ENCODE measurements at regions not wholly inside any gene's neighbourhood (a gene's known extent, or its start where the extent isn't known, plus 50 kb on each side); places are given as distances from the start of the nearest gene placed in this dataset.

DNA sequence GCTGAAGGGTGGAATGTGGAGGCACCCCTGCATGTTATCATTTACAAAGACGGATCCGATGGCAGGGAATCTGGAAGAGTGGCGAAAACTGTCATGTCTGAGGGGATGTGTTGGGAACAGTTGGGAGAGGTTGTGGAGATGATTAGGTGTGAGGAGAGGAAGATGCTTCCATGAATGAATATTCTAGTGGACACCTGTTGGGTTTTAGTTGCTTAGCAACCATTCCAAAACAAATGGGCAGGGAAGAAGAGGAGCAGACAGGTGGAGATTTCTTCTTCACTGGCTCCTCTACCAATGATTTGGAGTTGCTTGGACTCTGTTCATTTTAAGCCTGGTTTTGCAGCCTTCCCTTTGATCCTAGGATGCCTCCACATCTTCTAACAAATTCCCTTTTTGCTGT, 465.3 kb upstream of the CLINT1 start:
- H3K27me3 Mint-ChIP-seq (ENCODE audit: low read depth in 2 of 2) = no peaks in the 10 kb centered on the region
- Histone ChIP-seq H3K36me3 (ENCODE audit: control insufficient read depth, insufficient read depth, low read length) (no peaks in the 10 kb centered on the region), H3K27me3 (ENCODE audit: control insufficient read depth, insufficient read depth, low read length) (no peaks in the 10 kb centered on the region), H3K9me3 (ENCODE audit: control insufficient read depth, insufficient read depth, low read length) (no peaks in the 10 kb centered on the region), H3K4me3 (ENCODE audit: low read length) (no peak overlapping the region), H3K4me1 (ENCODE audit: control insufficient read depth, insufficient read depth, low read length) (no peaks in the 10 kb centered on the region), H3K27ac (ENCODE audit: low read length) (no peak overlapping the region)
- H3K4me1 Mint-ChIP-seq = no peaks in the 10 kb centered on the region
- TF ChIP-seq, protein P1, sequence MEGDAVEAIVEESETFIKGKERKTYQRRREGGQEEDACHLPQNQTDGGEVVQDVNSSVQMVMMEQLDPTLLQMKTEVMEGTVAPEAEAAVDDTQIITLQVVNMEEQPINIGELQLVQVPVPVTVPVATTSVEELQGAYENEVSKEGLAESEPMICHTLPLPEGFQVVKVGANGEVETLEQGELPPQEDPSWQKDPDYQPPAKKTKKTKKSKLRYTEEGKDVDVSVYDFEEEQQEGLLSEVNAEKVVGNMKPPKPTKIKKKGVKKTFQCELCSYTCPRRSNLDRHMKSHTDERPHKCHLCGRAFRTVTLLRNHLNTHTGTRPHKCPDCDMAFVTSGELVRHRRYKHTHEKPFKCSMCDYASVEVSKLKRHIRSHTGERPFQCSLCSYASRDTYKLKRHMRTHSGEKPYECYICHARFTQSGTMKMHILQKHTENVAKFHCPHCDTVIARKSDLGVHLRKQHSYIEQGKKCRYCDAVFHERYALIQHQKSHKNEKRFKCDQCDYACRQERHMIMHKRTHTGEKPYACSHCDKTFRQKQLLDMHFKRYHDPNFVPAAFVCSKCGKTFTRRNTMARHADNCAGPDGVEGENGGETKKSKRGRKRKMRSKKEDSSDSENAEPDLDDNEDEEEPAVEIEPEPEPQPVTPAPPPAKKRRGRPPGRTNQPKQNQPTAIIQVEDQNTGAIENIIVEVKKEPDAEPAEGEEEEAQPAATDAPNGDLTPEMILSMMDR (IDR thresholded peaks at IDR 0.05) = no peak
- peaks cover 2 to 4% of the 10 kb centered on the region in 2 donors for H3K9me3 Mint-ChIP-seq
- no peak for DNase-seq
- H3K4me3 Mint-ChIP-seq = no peak overlapping the region
- H3K27ac Mint-ChIP-seq = no peak overlapping the region
- no peaks in the 10 kb centered on the region for H3K36me3 Mint-ChIP-seq
- no peak for ATAC-seq
- intact Hi-C loops (cut with micrococcal nuclease) = no loop called here
- WGBS (ENCODE audit: insufficient coverage) = 90% methylated on average over 3 of the region's 3 CpGs

DNA sequence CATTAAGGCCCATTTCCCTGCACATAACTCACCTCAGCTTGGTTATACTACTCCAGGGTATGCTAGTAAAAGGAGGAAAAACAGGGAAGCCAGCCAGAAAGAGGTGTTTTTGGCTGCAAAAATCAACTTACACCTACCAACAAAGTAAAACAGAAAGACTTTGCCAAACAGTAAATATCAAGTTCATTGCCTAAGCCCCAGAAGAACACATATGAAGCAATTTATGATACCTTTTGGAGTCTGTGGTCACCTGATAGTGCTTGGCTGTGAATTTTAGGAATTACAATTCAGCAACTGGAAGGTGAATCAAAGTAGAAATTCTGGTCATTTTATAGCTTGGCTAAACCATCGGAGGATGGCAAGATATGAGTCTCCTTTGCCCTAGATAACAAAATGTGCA, 463.7 kb upstream of the CLINT1 start:
- TF ChIP-seq, protein P1 (IDR thresholded peaks at IDR 0.05) = no peak
- Histone ChIP-seq H3K4me1 (ENCODE audit: control insufficient read depth, insufficient read depth, low read length) (no peaks in the 10 kb centered on the region), H3K27ac (ENCODE audit: low read length) (no peak overlapping the region), H3K9me3 (ENCODE audit: control insufficient read depth, insufficient read depth, low read length) (no peaks in the 10 kb centered on the region), H3K36me3 (ENCODE audit: control insufficient read depth, insufficient read depth, low read length) (no peaks in the 10 kb centered on the region), H3K27me3 (ENCODE audit: control insufficient read depth, insufficient read depth, low read length) (no peaks in the 10 kb centered on the region), H3K4me3 (ENCODE audit: low read length) (no peak overlapping the region)
- H3K9me3 Mint-ChIP-seq = peaks cover 0 to 4% of the 10 kb centered on the region in 2 donors
- ATAC-seq = no peak
- H3K36me3 Mint-ChIP-seq = no peaks in the 10 kb centered on the region
- no peak overlapping the region for H3K4me3 Mint-ChIP-seq
- WGBS (ENCODE audit: insufficient coverage) = 80% methylated on average over 1 of the region's 1 CpG
- no peak overlapping the region for H3K27ac Mint-ChIP-seq
- intact Hi-C loops (cut with micrococcal nuclease) = no loop called here
- no peak for DNase-seq
- no peaks in the 10 kb centered on the region for H3K27me3 Mint-ChIP-seq (ENCODE audit: low read depth in 2 of 2)
- no peaks in the 10 kb centered on the region for H3K4me1 Mint-ChIP-seq

DNA sequence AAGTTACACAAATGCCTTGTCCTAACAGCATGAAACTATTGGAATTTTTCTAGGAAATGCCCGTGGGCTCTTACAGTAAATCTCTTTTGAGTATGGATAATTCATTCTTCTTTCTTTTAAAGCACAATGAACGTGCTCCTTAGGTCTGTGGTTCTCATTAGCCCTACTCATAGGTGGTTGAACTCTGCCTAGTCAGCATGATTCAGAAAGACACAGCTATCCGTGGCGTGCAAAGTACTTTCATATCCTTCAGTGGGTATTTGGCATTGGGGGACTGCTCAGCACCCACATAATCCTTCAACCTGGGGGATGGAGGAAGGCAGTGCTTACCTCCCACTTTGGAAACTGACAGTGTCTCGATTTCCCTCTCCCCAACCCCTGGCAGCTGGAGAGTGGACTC, 462.0 kb upstream of the CLINT1 start:
- Histone ChIP-seq H3K27me3 (ENCODE audit: control insufficient read depth, insufficient read depth, low read length) (no peaks in the 10 kb centered on the region), H3K9me3 (ENCODE audit: control insufficient read depth, insufficient read depth, low read length) (no peaks in the 10 kb centered on the region), H3K4me3 (ENCODE audit: low read length) (no peak overlapping the region), H3K27ac (ENCODE audit: low read length) (no peak overlapping the region), H3K4me1 (ENCODE audit: control insufficient read depth, insufficient read depth, low read length) (no peaks in the 10 kb centered on the region), H3K36me3 (ENCODE audit: control insufficient read depth, insufficient read depth, low read length) (no peaks in the 10 kb centered on the region)
- Mint-ChIP-seq H3K36me3 (no peaks in the 10 kb centered on the region), H3K27ac (no peak overlapping the region), H3K27me3 (ENCODE audit: low read depth in 2 of 2) (no peaks in the 10 kb centered on the region), H3K9me3 (peaks cover 0 to 4% of the 10 kb centered on the region in 2 donors), H3K4me1 (no peaks in the 10 kb centered on the region), H3K4me3 (no peak overlapping the region)
- TF ChIP-seq, protein P1 (IDR thresholded peaks at IDR 0.05) = no peak
- intact Hi-C loops (cut with micrococcal nuclease) = no loop called here
- 66% methylated on average over 5 of the region's 5 CpGs for WGBS (ENCODE audit: insufficient coverage)
- ATAC-seq = no peak
- DNase-seq = no peak

DNA sequence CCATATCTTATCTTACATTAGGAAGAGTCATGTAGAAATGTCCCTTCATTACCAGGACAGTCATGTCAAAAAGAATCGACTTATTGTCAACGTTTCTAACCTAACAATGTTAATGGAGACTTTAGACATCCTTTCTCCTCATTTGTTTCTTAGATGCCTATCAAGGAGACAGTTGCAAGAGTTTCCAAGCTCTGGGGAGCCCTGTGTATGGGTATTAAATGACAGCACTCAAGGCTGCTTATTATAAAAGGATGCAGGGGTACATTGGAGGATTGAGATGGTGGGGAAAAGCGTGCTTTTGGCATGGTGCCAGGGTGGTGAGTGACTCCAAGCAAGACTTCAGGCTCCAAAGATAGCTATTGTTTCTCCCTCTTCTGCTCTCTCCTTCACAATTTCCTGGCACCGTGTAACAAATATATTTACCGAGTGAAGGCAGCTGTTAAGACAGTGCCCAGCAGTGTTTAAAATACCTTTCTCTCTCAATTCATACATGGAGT, 461.3 kb upstream of the CLINT1 start:
- intact Hi-C loops (cut with micrococcal nuclease) = no loop called here
- no peaks in the 10 kb centered on the region for H3K36me3 Mint-ChIP-seq
- no peak for ATAC-seq

More for the DNA sequence above, 461.3 kb upstream of the CLINT1 start:
- 91% methylated on average over 5 of the region's 5 CpGs for WGBS (ENCODE audit: insufficient coverage)
- Histone ChIP-seq H3K9me3 (ENCODE audit: control insufficient read depth, insufficient read depth, low read length) (no peaks in the 10 kb centered on the region), H3K27me3 (ENCODE audit: control insufficient read depth, insufficient read depth, low read length) (no peaks in the 10 kb centered on the region), H3K27ac (ENCODE audit: low read length) (no peak overlapping the region), H3K36me3 (ENCODE audit: control insufficient read depth, insufficient read depth, low read length) (no peaks in the 10 kb centered on the region), H3K4me1 (ENCODE audit: control insufficient read depth, insufficient read depth, low read length) (no peaks in the 10 kb centered on the region), H3K4me3 (ENCODE audit: low read length) (no peak overlapping the region)
- Mint-ChIP-seq H3K9me3 (peaks cover 0 to 4% of the 10 kb centered on the region in 2 donors), H3K27me3 (ENCODE audit: low read depth in 2 of 2) (no peaks in the 10 kb centered on the region), H3K27ac (no peak overlapping the region), H3K4me1 (no peaks in the 10 kb centered on the region), H3K4me3 (no peak overlapping the region)
- DNase-seq = no peak
- TF ChIP-seq, protein P1 (IDR thresholded peaks at IDR 0.05) = no peak

Data from natural killer cell (primary cell).